ENCODE measurements at regions not wholly inside any gene's neighbourhood (a gene's known extent, or its start where the extent isn't known, plus 50 kb on each side); places are given as distances from the start of the nearest gene placed in this dataset.

- TF ChIP-seq EZH2 (IDR thresholded peaks at IDR 0.05; ENCODE audit: borderline replicate concordance, control insufficient read depth, low read depth, low read length) (no peak), CHD1 (IDR thresholded peaks at IDR 0.05; ENCODE audit: low read depth, low read length) (no peak), ZBTB40 (IDR thresholded peaks at IDR 0.05; ENCODE audit: borderline replicate concordance) (no peak), RFX5 (IDR thresholded peaks at IDR 0.05; ENCODE audit: low read depth, low read length) (no peak), POLR2A (IDR thresholded peaks at IDR 0.05; ENCODE audit: low read depth, low read length) (no peak), TBL1XR1 (IDR thresholded peaks at IDR 0.05; ENCODE audit: low read depth, low read length) (no peak), ZNF207 (IDR thresholded peaks at IDR 0.05; ENCODE audit: borderline replicate concordance) (no peak), JUNB (IDR thresholded peaks at IDR 0.05) (no peak), TCF7 (IDR thresholded peaks at IDR 0.05; ENCODE audit: borderline replicate concordance) (no peak), JUND (IDR thresholded peaks at IDR 0.05; ENCODE audit: low read depth, low read length) (no peak), MYC (IDR thresholded peaks at IDR 0.05; ENCODE audit: insufficient read depth, insufficient read length, insufficient replicate concordance, low read length, severe bottlenecking) (no peak)
- TF ChIP-seq, protein P1, sequence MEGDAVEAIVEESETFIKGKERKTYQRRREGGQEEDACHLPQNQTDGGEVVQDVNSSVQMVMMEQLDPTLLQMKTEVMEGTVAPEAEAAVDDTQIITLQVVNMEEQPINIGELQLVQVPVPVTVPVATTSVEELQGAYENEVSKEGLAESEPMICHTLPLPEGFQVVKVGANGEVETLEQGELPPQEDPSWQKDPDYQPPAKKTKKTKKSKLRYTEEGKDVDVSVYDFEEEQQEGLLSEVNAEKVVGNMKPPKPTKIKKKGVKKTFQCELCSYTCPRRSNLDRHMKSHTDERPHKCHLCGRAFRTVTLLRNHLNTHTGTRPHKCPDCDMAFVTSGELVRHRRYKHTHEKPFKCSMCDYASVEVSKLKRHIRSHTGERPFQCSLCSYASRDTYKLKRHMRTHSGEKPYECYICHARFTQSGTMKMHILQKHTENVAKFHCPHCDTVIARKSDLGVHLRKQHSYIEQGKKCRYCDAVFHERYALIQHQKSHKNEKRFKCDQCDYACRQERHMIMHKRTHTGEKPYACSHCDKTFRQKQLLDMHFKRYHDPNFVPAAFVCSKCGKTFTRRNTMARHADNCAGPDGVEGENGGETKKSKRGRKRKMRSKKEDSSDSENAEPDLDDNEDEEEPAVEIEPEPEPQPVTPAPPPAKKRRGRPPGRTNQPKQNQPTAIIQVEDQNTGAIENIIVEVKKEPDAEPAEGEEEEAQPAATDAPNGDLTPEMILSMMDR (IDR thresholded peaks at IDR 0.05 in 2 of 3, conservative IDR thresholded peaks at IDR 0.05 in 1 of 3; ENCODE audit: control insufficient read depth in 2 of 3, extremely low read depth in 1 of 3, insufficient read depth in 1 of 3, low read depth in 3 of 3, low read length in 3 of 3) = no peak
- TF ChIP-seq, protein P2, sequence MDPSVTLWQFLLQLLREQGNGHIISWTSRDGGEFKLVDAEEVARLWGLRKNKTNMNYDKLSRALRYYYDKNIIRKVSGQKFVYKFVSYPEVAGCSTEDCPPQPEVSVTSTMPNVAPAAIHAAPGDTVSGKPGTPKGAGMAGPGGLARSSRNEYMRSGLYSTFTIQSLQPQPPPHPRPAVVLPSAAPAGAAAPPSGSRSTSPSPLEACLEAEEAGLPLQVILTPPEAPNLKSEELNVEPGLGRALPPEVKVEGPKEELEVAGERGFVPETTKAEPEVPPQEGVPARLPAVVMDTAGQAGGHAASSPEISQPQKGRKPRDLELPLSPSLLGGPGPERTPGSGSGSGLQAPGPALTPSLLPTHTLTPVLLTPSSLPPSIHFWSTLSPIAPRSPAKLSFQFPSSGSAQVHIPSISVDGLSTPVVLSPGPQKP (IDR thresholded peaks at IDR 0.05; ENCODE audit: low read depth, low read length) = no peak
- TF ChIP-seq, protein P3, sequence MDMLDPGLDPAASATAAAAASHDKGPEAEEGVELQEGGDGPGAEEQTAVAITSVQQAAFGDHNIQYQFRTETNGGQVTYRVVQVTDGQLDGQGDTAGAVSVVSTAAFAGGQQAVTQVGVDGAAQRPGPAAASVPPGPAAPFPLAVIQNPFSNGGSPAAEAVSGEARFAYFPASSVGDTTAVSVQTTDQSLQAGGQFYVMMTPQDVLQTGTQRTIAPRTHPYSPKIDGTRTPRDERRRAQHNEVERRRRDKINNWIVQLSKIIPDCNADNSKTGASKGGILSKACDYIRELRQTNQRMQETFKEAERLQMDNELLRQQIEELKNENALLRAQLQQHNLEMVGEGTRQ (IDR thresholded peaks at IDR 0.05; ENCODE audit: borderline replicate concordance, low read depth, low read length) = no peak
Observed at GRCh38 chr11:19644316-19644715, 68.3 kb upstream of the NAV2 start.

Data from GM12878 (cell line).